H1 (cell line): ENCODE measurements at regions not wholly inside any gene's neighbourhood (a gene's known extent, or its start where the extent isn't known, plus 50 kb on each side); places are given as distances from the start of the nearest gene placed in this dataset.

ENCODE experiments used
- E2F6 ChIP-seq: IDR thresholded peaks from 2 replicates; pipeline ENCODE4 v1.6.1; 2012; ENCODE audit warnings: inconsistent platforms
- JUND ChIP-seq: IDR thresholded peaks from 2 replicates; pipeline ENCODE4 v1.6.1; 2011; ENCODE audit warnings: mild to moderate bottlenecking, improper control_type of control experiment, low read length
- KDM1A ChIP-seq: fragments of 200-600, 300-600 bp; sonication (generic); IDR thresholded peaks from 2 replicates; pipeline ENCODE4 v1.7.1; 2016; ENCODE audit warnings: mild to moderate bottlenecking, low read length, borderline replicate concordance
- KDM4A ChIP-seq: IDR thresholded peaks from one replicate; pipeline ENCODE4 v1.7.1; 2012; ENCODE audit warnings: low read depth, mild to moderate bottlenecking, moderate library complexity, low read length, inconsistent platforms; ENCODE audit not compliant: severe bottlenecking
- RXRA ChIP-seq: IDR thresholded peaks from 2 replicates; pipeline ENCODE4 v1.6.1; 2011; ENCODE audit warnings: low read depth, mild to moderate bottlenecking, low read length, moderate library complexity; ENCODE audit not compliant: insufficient read depth
- TF ChIP-seq, protein P1 (sequence below), 3 experiments: IDR thresholded peaks; 1 replicate in 2 of 3; 2 replicates in 1 of 3; pipeline versions ENCODE4 v1.5.1 to v1.6.1; 2011; ENCODE audit warnings: low read length in 3 of 3, mild to moderate bottlenecking in 3 of 3, inconsistent platforms in 2 of 3, low read depth in 1 of 3, moderate library complexity in 1 of 3; ENCODE audit not compliant: insufficient read depth in 1 of 3; ENCODE audit errors: control extremely low read depth in 1 of 3

GRCh38 chr12:116426391-116427136, 132.6 kb upstream of the MAP1LC3B2 start (continued):
- TF ChIP-seq, protein P1, sequence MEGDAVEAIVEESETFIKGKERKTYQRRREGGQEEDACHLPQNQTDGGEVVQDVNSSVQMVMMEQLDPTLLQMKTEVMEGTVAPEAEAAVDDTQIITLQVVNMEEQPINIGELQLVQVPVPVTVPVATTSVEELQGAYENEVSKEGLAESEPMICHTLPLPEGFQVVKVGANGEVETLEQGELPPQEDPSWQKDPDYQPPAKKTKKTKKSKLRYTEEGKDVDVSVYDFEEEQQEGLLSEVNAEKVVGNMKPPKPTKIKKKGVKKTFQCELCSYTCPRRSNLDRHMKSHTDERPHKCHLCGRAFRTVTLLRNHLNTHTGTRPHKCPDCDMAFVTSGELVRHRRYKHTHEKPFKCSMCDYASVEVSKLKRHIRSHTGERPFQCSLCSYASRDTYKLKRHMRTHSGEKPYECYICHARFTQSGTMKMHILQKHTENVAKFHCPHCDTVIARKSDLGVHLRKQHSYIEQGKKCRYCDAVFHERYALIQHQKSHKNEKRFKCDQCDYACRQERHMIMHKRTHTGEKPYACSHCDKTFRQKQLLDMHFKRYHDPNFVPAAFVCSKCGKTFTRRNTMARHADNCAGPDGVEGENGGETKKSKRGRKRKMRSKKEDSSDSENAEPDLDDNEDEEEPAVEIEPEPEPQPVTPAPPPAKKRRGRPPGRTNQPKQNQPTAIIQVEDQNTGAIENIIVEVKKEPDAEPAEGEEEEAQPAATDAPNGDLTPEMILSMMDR (IDR thresholded peaks at IDR 0.05; ENCODE audit: control extremely low read depth in 1 of 3, insufficient read depth in 1 of 3, low read depth in 1 of 3, low read length in 3 of 3) = peak; percentile 15 to 44 (median 26); a peak in 3 of 4 replicates
- TF ChIP-seq KDM4A (no peak), JUND (peak; percentile 92), KDM1A (no peak; the same call in 1 of the 2 replicates), RXRA (no peak), E2F6 (no peak; the same call in 1 of the 2 replicates)
